ENCODE measurements at regions not wholly inside any gene's neighbourhood (a gene's known extent, or its start where the extent isn't known, plus 50 kb on each side); places are given as distances from the start of the nearest gene placed in this dataset.
"Not testable (repeated sequence)": the region's sequence is repeated elsewhere in the genome, so short reads cannot be mapped to it uniquely, and the experiment has no call there.

GRCh38 chr9:85163825-85164224 is 494.3 kb downstream of the NTRK2 start:
- Histone ChIP-seq H3K27me3 (replicated peaks; ENCODE audit: insufficient read depth) (no peaks in the 10 kb centered on the region), H3K4me3 (no peak overlapping the region), H3K27ac (no peak overlapping the region), H3K4me1 (ENCODE audit: control insufficient read depth in 1 of 2, low read depth in 2 of 2) (no peaks in the 10 kb centered on the region), H3K36me3 (no peaks in the 10 kb centered on the region), H3K9me3 (no peaks in the 10 kb centered on the region)
- no peak for DNase-seq (ENCODE audit: low spot score)
- TF ChIP-seq CTCF (IDR thresholded peaks at IDR 0.05) = no peak
- no peak for ATAC-seq (ENCODE audit: insufficient number of reproducible peaks, low FRiP score, low read depth)

GRCh38 chr9:85163415-85163814 is 493.9 kb downstream of the NTRK2 start:
- Histone ChIP-seq H3K4me3 (no peak overlapping the region), H3K9me3 (no peaks in the 10 kb centered on the region), H3K4me1 (ENCODE audit: control insufficient read depth in 1 of 2, low read depth in 2 of 2) (no peaks in the 10 kb centered on the region), H3K27me3 (replicated peaks; ENCODE audit: insufficient read depth) (no peaks in the 10 kb centered on the region), H3K27ac (no peak overlapping the region), H3K36me3 (no peaks in the 10 kb centered on the region)
- no peak for DNase-seq (ENCODE audit: low spot score)
- no peak for TF ChIP-seq CTCF (IDR thresholded peaks at IDR 0.05)
- no peak for ATAC-seq (ENCODE audit: insufficient number of reproducible peaks, low FRiP score, low read depth)

- no peaks in the 10 kb centered on the region for H3K4me1 ChIP-seq (ENCODE audit: control insufficient read depth in 1 of 2, low read depth in 2 of 2)
- no peak for DNase-seq (ENCODE audit: low spot score)
- H3K9me3 ChIP-seq = no peaks in the 10 kb centered on the region
- no peak overlapping the region for H3K27ac ChIP-seq
- TF ChIP-seq CTCF (IDR thresholded peaks at IDR 0.05) = no peak
- H3K36me3 ChIP-seq = no peaks in the 10 kb centered on the region
- no peaks in the 10 kb centered on the region for H3K27me3 ChIP-seq (replicated peaks; ENCODE audit: insufficient read depth)
- H3K4me3 ChIP-seq = no peak overlapping the region
- no peak for ATAC-seq (ENCODE audit: insufficient number of reproducible peaks, low FRiP score, low read depth)
These were observed 493.3 kb downstream of the NTRK2 start for GRCh38 chr9:85162822-85163221.

GRCh38 chr9:85160944-85161343 is 491.4 kb downstream of the NTRK2 start:
- not testable (repeated sequence) for H3K27ac ChIP-seq; H3K4me3 ChIP-seq; H3K9me3 ChIP-seq; ATAC-seq (ENCODE audit: insufficient number of reproducible peaks, low FRiP score, low read depth); H3K4me1 ChIP-seq (ENCODE audit: control insufficient read depth in 1 of 2, low read depth in 2 of 2); H3K36me3 ChIP-seq; DNase-seq (ENCODE audit: low spot score); H3K27me3 ChIP-seq (replicated peaks; ENCODE audit: insufficient read depth)

GRCh38 chr9:85158512-85158911 is 489.0 kb downstream of the NTRK2 start:
- Histone ChIP-seq H3K27ac (no peak overlapping the region), H3K27me3 (replicated peaks; ENCODE audit: insufficient read depth) (no peaks in the 10 kb centered on the region), H3K36me3 (no peaks in the 10 kb centered on the region), H3K4me3 (no peak overlapping the region), H3K4me1 (ENCODE audit: control insufficient read depth in 1 of 2, low read depth in 2 of 2) (no peaks in the 10 kb centered on the region), H3K9me3 (no peaks in the 10 kb centered on the region)
- ATAC-seq (ENCODE audit: insufficient number of reproducible peaks, low FRiP score, low read depth) (no peak), DNase-seq (ENCODE audit: low spot score) (no peak)
- no peak for TF ChIP-seq CTCF (IDR thresholded peaks at IDR 0.05)

GRCh38 chr9:85157772-85158171 is 488.2 kb downstream of the NTRK2 start:
- ATAC-seq (ENCODE audit: insufficient number of reproducible peaks, low FRiP score, low read depth) (no peak), DNase-seq (ENCODE audit: low spot score) (no peak)
- Histone ChIP-seq H3K4me1 (ENCODE audit: control insufficient read depth in 1 of 2, low read depth in 2 of 2) (no peaks in the 10 kb centered on the region), H3K27ac (no peak overlapping the region), H3K4me3 (no peak overlapping the region), H3K9me3 (no peaks in the 10 kb centered on the region), H3K27me3 (replicated peaks; ENCODE audit: insufficient read depth) (no peaks in the 10 kb centered on the region), H3K36me3 (no peaks in the 10 kb centered on the region)
- no peak for TF ChIP-seq CTCF (IDR thresholded peaks at IDR 0.05)
